CD14-positive monocyte (primary cell): ENCODE measurements at regions not wholly inside any gene's neighbourhood (a gene's known extent, or its start where the extent isn't known, plus 50 kb on each side); places are given as distances from the start of the nearest gene placed in this dataset.
"Not testable (repeated sequence)": the region's sequence is repeated elsewhere in the genome, so short reads cannot be mapped to it uniquely, and the experiment has no call there.

Source experiments
- DNase-seq, 3 donors: peaks; one replicate each; pipeline ENCODE4 v3.0.0-alpha.2; 2011 to 2022
- H2AFZ ChIP-seq: 2 replicates; pipeline ENCODE4 v1.6.0; 2012; ENCODE audit warnings: mild to moderate bottlenecking, low read depth, low read length, inconsistent platforms; ENCODE audit not compliant: insufficient read depth, poor library complexity, severe bottlenecking
- H3K27ac ChIP-seq, 2 donors: 1 replicate in 1 of 2; 2 replicates in 1 of 2; pipeline ENCODE4 v1.5.1; 2012 to 2013; ENCODE audit warnings: low read length in 2 of 2, control low read depth in 1 of 2, inconsistent platforms in 1 of 2, low read depth in 1 of 2, mild to moderate bottlenecking in 1 of 2
- H3K27me3 ChIP-seq, 2 donors: one replicate each; pipeline versions ENCODE4 v1.6.0 to v1.6.1; 2011 to 2013; ENCODE audit warnings: low read length in 2 of 2; ENCODE audit not compliant: control insufficient read depth in 2 of 2, insufficient read depth in 2 of 2
- H3K36me3 ChIP-seq, 2 donors: replicated peaks in 1 of 2; 1 replicate in 1 of 2; 2 replicates in 1 of 2; pipeline versions ENCODE4 v1.5.1 to v1.6.1; 2012 to 2013; ENCODE audit warnings: low read length in 2 of 2, control low read depth in 1 of 2, inconsistent platforms in 1 of 2, mild to moderate bottlenecking in 1 of 2; ENCODE audit not compliant: insufficient read depth in 2 of 2, control insufficient read depth in 1 of 2
- H3K4me1 ChIP-seq, 2 donors: 1 replicate in 1 of 2; 2 replicates in 1 of 2; pipeline versions ENCODE4 v1.5.1 to v1.6.1; 2012 to 2013; ENCODE audit warnings: low read length in 2 of 2, control low read depth in 1 of 2, inconsistent platforms in 1 of 2, mild to moderate bottlenecking in 1 of 2, moderate library complexity in 1 of 2; ENCODE audit not compliant: insufficient read depth in 2 of 2, control insufficient read depth in 1 of 2
- H3K4me2 ChIP-seq: replicated peaks from 2 replicates; pipeline ENCODE3; 2012; ENCODE audit warnings: low read length, moderate library complexity, mild to moderate bottlenecking; ENCODE audit not compliant: poor library complexity, severe bottlenecking; ENCODE audit errors: extremely low read depth
- H3K4me3 ChIP-seq, 3 experiments: fragments of 200-600 bp in 1 of 3; sonication (generic) in 1 of 3; replicated peaks in 1 of 3; 1 replicate in 2 of 3; 2 replicates in 1 of 3; pipeline ENCODE4 v1.5.1; 2011 to 2013; ENCODE audit warnings: low read length in 3 of 3, mild to moderate bottlenecking in 3 of 3, control low read depth in 2 of 3, low read depth in 2 of 3, inconsistent platforms in 1 of 3, moderate library complexity in 1 of 3
- H3K79me2 ChIP-seq: 2 replicates; pipeline ENCODE4 v1.6.0; 2012; ENCODE audit warnings: mild to moderate bottlenecking, control low read depth, inconsistent platforms, low read length, moderate library complexity; ENCODE audit not compliant: insufficient read depth
- H3K9ac ChIP-seq: 2 replicates; pipeline ENCODE4 v1.6.0; 2017; ENCODE audit warnings: low read length, mild to moderate bottlenecking; ENCODE audit not compliant: insufficient read depth, poor library complexity, severe bottlenecking
- H3K9me3 ChIP-seq, 2 donors: replicated peaks in 1 of 2; 1 replicate in 1 of 2; 2 replicates in 1 of 2; pipeline versions ENCODE4 v1.5.1 to v1.6.1; 2012 to 2013; ENCODE audit warnings: low read length in 2 of 2, control low read depth in 1 of 2; ENCODE audit not compliant: control insufficient read depth in 1 of 2, insufficient read depth in 1 of 2
- H4K20me1 ChIP-seq: 2 replicates; pipeline ENCODE4 v1.6.0; 2012; ENCODE audit warnings: mild to moderate bottlenecking, low read length, control low read depth, moderate library complexity; ENCODE audit not compliant: insufficient read depth
- H3K27ac Mint-ChIP-seq, 7 donors: one replicate each; pipeline ENCODE4 v1.8.0; 2020; ENCODE audit warnings: mild to moderate bottlenecking in 7 of 7, mixed read lengths in 7 of 7, moderate library complexity in 6 of 7, inconsistent platforms in 2 of 7
- H3K27me3 Mint-ChIP-seq, 3 donors: one replicate each; pipeline ENCODE4 v1.8.0; 2021 to 2022; ENCODE audit warnings: low read depth in 3 of 3, mild to moderate bottlenecking in 3 of 3, mixed read lengths in 3 of 3, moderate library complexity in 3 of 3, inconsistent platforms in 1 of 3
- H3K36me3 Mint-ChIP-seq, 2 donors: one replicate each; pipeline ENCODE4 v1.8.0; 2020; ENCODE audit warnings: mixed read lengths in 2 of 2, inconsistent platforms in 1 of 2, mild to moderate bottlenecking in 1 of 2
- H3K4me1 Mint-ChIP-seq: one replicate; pipeline ENCODE4 v1.8.0; 2020; ENCODE audit warnings: mild to moderate bottlenecking, mixed read lengths
- H3K4me3 Mint-ChIP-seq, 2 donors: one replicate each; pipeline ENCODE4 v1.8.0; 2020; ENCODE audit warnings: mild to moderate bottlenecking in 2 of 2, mixed read lengths in 2 of 2, moderate library complexity in 1 of 2
- H3K9me3 Mint-ChIP-seq, 7 donors: one replicate each; pipeline ENCODE4 v1.8.0; 2020 to 2022; ENCODE audit warnings: mixed read lengths in 7 of 7, mild to moderate bottlenecking in 6 of 7, moderate library complexity in 6 of 7, inconsistent platforms in 2 of 7
- WGBS: methylation state at CpG from one replicate; pipeline ENCODE4 v1.1.5; 2013; ENCODE audit warnings: missing lambda C conversion rate; ENCODE audit not compliant: insufficient coverage; 5-methylcytosine and 5-hydroxymethylcytosine counted together
- intact Hi-C, 2 donors: fragments of 100-400 bp; cut with micrococcal nuclease; formaldehyde crosslinking; loops; one replicate each; pipeline versions ENCODE4 v1.15.0 to v1.15.1; 2023
- TF ChIP-seq, protein P1 (sequence below): fragments of 200-600 bp; IDR thresholded peaks from one replicate; pipeline ENCODE4 v1.8.0; 2022; ENCODE audit warnings: antibody characterized with exemption, mild to moderate bottlenecking

DNA sequence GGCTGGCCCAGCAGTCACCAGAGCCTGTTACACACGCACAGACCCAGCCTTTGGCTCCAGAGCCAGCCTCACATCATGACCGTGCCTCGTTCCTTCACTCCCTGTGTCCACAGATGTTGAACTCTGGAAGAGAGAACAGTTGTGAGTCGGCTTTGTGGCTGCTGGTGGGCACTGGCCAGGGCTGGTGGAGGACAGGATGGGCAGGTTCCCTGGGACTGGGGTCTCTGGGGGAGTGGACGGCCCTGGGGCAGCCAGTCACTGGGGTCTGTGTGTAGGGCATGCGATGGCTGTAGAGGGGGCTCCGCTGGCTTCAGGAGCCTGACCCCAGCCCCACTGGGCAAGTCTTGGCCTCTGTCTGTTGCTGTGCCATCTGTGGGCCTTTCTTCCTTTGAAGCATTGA, 1070.1 kb downstream of the BRD1 start:
- Mint-ChIP-seq H3K27me3 (peaks cover 0 to 6% (median under 1%) of the 10 kb centered on the region in 3 donors), H3K4me3 (no peak overlapping the region), H3K27ac (no peak overlapping the region), H3K4me1 (no peaks in the 10 kb centered on the region), H3K9me3 (peaks cover 0 to 19% (median 3%) of the 10 kb centered on the region in 7 donors), H3K36me3 (no peaks in the 10 kb centered on the region)
- Histone ChIP-seq H3K9me3 (no peaks in the 10 kb centered on the region), H3K27ac (no peak overlapping the region), H3K4me3 (no peak overlapping the region), H3K9ac (no peak overlapping the region), H2AFZ (no peak overlapping the region), H3K79me2 (no peaks in the 10 kb centered on the region), H3K4me1 (no peaks in the 10 kb centered on the region), H3K36me3 (no peaks in the 10 kb centered on the region), H3K27me3 (no peaks in the 10 kb centered on the region), H4K20me1 (no peaks in the 10 kb centered on the region), H3K4me2 (no peak overlapping the region)
- intact Hi-C loops = no loop called here
- WGBS = 93% methylated on average over 7 of the region's 7 CpGs
- TF ChIP-seq, protein P1, sequence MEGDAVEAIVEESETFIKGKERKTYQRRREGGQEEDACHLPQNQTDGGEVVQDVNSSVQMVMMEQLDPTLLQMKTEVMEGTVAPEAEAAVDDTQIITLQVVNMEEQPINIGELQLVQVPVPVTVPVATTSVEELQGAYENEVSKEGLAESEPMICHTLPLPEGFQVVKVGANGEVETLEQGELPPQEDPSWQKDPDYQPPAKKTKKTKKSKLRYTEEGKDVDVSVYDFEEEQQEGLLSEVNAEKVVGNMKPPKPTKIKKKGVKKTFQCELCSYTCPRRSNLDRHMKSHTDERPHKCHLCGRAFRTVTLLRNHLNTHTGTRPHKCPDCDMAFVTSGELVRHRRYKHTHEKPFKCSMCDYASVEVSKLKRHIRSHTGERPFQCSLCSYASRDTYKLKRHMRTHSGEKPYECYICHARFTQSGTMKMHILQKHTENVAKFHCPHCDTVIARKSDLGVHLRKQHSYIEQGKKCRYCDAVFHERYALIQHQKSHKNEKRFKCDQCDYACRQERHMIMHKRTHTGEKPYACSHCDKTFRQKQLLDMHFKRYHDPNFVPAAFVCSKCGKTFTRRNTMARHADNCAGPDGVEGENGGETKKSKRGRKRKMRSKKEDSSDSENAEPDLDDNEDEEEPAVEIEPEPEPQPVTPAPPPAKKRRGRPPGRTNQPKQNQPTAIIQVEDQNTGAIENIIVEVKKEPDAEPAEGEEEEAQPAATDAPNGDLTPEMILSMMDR = no peak
- peak in 1 of 3 donors; percentile 0 for DNase-seq

DNA sequence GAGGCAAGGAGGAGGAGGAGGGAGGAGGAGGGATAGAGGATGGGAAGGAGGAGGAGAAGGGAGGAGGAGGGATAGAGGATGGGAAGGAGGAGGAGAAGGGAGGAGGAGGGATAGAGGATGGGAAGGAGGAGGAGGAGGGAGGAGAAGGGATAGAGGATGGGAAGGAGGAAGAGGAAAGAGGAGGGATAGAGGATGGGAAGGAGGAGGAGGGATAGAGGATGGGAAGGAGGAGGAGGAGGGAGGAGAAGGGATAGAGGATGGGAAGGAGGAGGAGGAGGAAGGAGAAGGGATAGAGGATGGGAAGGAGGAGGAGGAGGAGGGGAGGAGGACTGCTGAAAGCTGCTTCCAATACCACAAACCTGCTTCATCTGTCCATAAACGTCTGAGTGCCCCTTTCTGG, 1070.5 kb downstream of the BRD1 start:
- H3K4me3 ChIP-seq = not testable (repeated sequence)

More for the DNA sequence above, 1070.5 kb downstream of the BRD1 start:
- 20% methylated on average over 1 of the region's 1 CpG for WGBS
- H3K4me1 ChIP-seq, H3K36me3 ChIP-seq, H3K4me1 Mint-ChIP-seq, H3K9me3 ChIP-seq, H3K4me3 Mint-ChIP-seq, H4K20me1 ChIP-seq, intact Hi-C loops, H3K27me3 Mint-ChIP-seq, H3K27ac Mint-ChIP-seq, H2AFZ ChIP-seq, H3K27ac ChIP-seq, H3K27me3 ChIP-seq, H3K4me2 ChIP-seq, H3K79me2 ChIP-seq, H3K36me3 Mint-ChIP-seq, H3K9ac ChIP-seq: not testable (repeated sequence)
- DNase-seq = peak in 1 of 3 donors; percentile 0
- peaks cover 0 to 19% (median 3%) of the 10 kb centered on the region in 7 donors for H3K9me3 Mint-ChIP-seq
